ENCODE measurements at regions not wholly inside any gene's neighbourhood (a gene's known extent, or its start where the extent isn't known, plus 50 kb on each side); places are given as distances from the start of the nearest gene placed in this dataset.
A peak's percentile ranks its signal among the peaks of the same experiment; 100 is the strongest.

DNA sequence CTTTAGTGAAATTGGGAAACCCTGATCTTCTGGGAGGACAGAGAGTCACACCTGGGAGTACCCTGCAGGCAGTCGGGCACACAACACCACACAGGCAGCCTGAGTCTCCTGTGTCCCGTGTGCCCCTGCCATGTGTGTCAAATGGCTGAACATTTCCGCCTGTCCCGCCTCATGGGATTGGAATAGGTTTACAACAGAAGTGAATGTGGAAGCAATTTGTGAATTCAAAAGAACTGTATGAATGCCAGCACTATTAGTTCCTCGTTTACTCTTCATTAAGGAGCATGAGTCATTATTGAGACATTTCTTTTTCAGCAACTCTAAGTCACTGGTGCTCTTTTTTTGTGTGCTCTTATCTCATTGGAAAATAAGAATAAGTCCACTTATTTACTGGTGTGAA is 226.5 kb downstream of the PMP22 start:
- DNase-seq, result peak; percentile 23

DNA sequence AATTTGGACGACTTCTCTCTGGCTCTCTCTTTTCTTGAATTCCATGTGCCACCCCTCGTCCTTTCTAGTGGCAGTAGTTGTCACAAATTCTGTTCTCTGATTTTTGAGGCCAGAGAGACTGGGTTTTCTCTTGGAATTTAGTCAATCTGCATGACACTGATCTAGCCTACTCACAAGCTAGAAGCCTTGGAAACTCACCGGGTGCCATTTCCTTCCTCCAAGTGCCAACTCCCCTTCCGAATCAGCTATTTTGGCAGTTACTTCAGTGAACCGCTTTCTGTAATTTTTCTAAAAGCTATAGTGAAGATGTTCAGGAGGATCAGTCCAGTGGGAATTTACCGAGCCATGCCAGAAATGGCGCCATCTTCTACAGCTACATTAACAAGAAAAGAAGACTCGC is 228.9 kb downstream of the PMP22 start:
- DNase-seq, result no peak

DNA sequence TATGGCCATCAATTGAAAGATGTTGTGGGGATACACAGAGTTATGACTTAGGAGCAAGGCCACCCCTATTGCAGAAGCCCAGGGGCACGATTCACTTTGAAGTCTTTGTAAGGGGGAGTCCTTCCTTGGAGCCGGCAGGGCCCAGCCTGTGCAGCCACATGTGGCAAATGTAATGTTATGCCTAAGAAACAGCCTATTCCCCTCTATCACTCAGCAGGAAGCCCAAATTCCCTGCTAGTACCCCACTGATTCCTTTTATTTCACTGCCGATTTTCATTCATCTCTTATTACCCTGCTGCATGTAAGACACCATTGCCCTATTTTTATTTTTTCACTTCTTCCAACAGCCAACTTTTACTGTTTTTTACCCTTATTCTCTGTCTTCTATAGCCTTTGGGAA is 233.2 kb downstream of the PMP22 start:
- DNase-seq, result no peak

DNA sequence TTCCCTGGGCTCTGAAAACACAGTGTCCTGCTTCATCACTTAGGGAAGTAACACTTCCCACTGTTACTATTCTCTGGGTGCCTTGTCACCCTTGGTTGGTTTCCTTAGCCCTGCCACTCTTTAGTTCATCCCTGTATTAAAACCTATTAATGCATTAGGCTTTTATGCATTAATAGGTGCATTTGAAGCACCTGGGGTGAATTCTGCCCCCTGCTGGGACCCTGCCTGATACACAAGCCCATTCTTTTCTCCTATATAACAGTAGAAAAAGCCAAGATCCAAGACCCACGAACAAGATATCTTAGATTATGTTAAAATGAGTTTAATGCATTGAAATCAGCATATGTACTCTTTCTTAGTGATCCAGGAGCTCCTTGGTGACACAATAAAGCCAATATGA is 235.7 kb downstream of the PMP22 start:
- DNase-seq, result no peak

DNA sequence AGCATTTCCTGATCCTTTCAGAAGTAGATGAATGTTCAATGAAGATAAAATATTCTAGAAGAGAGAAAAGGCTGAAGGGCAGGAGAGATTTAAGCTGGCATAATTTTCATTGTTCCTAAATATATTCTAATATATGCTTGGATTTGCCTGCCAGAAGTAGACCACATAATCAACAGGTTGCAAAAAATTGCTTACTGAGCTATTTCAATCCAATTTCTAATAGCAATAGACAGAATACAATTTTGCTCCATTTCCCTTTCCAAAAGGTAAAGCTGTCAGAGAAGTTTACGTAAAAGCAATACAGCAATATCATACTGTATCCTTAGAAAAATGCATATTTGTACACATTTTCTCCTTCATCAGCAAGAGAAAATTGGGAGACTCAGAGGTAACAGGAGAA is 237.3 kb downstream of the PMP22 start:
- DNase-seq, result no peak

DNA sequence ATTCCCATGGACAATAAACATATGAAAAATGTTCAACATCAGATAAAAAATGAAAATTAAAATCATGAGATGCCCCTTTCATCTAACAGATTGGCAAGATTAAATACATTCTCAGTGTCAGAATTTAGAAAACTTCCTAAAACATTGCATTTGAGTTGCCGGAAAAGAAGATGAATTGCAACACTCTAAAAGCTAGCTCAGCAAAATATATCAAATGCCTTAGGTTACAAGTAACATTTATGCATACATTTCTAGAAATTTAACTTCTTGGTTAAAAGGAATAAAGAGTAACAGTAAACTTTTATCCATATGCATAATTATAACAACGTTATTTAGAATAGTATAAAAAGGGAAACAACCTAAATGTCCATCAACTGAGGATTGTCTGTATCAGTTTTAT is 239.0 kb downstream of the PMP22 start:
- DNase-seq, result no peak

DNA sequence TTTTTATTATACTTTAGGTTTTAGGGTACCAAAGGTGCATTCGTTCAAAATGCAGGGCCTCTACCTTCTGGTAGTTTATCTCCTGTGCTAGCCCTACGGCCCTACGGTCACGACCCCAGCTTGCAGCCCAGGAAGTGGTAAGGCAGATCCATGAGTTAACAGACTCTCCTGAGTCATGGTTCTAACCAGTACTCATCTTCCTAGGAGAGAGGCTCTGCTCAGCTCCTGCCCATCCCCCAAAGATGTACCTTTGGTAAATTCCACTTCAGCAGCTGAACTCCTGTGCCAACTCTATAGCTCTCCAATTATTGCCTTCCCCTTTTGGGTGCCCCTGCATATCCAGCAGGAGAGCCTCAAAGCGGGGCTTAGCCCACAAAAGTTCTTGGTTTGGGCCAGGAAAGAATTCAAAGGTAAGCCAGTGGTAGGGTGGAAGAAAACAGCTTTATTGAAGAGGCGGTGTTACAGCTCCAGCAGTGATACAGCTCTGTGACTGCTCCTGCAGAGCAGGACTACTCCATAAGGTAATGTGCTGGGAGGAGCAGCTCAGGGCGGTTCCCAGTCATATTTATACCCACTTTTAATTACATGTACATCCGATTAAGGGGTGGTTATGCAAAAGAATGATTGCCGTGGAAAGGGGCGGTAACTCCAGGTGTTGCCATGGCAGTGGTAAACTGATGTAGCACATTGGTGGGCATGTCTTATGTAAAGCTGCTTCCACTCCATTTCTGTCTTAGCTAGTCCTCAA is 241.4 kb downstream of the PMP22 start:
- no peak for DNase-seq

DNA sequence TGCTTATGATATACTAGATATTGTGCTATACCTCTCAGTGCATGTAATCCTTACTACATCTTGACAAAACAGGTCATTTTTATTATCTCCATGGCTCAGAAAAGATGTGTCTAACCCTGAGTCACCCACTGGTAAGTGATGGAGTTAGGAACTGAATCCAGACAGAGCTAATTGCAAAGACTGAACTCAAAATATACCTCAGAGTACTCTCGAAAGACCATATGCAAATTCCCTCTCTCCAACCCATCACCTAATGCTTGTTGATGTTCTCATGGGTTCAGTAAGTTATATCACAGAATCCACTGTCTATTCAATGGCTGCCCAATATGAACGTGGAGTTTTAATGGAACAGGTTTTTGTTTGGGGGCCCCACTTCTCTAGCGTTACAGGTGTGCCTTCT is 246.0 kb downstream of the PMP22 start:
- no peak for DNase-seq

DNA sequence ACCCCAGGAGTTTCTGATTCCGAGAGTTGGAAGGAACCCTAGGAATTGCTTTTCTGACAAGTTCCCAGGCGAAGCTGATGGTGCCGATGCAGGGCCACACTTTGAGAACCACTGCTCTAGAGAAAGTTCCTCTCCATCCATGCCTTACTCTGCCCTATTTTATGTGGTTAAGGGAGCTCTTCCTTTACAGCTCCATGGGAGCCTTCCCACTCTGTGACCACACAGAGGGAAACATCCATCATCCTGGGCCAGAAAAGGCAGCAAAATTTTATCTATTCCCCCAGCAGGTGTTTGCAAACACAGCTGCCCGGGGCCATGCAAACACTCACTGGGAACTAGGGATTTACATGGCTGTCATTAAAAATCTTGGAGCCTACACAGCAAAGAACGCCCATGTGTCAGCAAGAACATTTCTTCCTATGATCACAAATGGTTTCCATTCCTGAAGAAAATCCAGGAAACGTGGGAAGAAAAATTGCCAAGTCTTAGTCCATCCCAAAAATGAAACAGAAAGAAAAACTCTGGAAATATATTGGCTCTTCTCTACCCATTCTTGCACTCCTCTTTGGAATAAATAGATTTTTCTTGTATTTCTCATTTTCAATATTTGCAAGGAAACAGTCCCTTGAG is 252.7 kb downstream of the PMP22 start:
- DNase-seq, result peak; percentile 80

DNA sequence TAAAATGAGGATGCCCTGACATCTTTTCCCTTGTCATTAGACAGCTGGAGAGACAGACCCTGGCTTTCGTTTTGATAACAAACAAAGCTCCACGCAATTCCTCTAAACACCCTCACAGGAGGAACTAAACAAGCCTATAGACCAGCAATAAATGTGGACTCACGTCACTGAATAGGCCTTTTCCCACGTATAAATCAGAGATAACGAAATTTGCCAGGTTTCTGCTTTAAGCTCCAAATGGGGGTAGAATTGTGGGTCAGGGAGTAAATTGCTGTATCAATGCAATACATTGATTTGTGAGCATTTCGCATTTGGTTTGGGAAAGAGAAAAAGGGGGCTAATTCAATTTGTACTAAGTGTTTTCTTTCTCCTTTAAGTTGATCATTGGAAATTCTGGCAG is 256.0 kb downstream of the PMP22 start:
- no peak for DNase-seq

DNA sequence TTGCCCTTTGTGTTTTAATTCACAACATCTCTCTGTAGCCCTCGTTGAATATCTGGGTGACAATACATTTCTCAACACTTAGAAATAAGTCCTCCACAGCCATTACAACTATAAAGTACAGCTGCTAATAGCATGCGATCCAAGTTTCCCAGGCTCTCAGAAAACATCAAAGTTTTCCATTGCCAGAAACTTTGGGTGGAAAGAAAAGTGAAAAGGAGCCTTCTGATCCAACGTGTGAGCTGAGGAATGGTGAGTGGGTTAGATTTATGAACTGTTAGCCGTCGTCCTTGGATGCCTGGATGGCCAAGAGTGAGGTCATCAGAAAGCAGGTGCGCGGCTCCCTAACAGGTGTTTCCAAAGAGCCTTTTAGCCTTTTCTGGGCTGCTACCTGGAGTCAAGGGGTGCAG is 258.0 kb downstream of the PMP22 start:
- DNase-seq, result no peak

DNA sequence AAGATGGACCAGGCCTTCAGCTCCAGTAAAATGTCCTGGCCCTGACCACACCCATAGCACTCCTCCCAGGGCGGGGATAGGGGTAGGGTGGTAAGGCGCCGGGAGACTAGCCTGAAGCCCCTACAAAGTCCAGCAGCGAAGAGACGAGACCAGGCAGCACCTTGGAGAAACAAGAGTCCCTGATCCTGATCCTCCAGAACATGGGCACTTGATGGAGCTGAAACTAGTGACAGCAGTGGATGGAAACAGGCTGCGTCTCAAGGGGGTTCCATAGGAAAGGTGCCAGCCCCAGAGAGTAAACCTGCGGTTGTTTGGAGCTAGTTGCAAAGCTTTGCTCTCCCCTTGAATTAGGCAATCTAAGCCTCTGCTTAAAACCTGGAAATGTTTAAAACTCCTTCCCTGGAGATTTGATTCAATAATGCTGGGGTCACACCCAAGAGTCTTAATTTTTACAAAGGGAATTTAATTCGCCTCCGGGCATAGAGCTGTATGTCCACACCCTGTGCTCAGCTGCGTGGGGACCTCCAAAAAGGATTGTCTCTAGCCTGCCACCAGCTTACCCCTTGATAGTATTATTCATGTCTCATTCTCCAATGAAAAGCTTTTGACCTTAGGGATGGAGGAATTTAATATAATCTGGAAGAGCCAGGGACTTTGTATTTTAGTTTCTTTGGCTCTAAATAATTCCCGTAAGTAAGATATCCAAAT is 258.6 kb downstream of the PMP22 start:
- DNase-seq, result no peak

DNA sequence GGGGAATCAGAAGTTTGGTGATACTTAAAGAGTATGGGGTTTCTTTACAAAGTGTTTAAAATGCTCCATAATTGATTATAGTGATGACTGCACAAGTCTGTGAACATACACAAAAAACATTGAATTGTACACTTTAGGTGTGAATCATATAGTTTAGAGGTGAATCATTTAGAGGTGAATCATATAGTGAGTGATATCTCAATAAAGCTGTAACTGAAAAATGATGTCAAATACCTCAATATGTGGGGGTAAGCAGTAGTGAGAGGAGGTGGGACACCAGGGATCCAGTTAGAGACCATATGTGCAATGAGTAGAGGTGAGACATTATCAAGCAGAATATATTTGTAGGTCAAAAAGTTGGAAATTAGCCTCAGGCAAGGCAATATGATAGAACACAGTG is 264.5 kb downstream of the PMP22 start:
- DNase-seq, result no peak

DNA sequence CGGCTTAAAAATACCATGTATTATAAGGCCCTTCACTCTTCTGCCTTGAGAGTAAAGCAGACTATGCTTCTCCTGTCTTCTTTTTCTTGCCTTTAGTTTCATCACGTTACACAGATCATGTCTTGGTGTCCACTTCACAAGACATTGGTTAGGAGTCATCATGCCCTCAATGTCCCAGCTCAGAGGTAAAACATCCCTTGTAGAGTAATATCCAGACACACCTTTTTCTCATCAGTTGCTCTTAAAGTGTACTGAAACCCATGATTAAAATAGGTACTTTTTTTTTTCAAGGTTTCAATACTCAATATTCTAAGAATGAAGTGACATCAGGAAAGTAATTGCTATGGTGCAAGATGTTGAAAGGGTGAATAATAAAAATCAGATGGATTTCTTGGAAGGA is 267.8 kb downstream of the PMP22 start:
- no peak for DNase-seq

DNA sequence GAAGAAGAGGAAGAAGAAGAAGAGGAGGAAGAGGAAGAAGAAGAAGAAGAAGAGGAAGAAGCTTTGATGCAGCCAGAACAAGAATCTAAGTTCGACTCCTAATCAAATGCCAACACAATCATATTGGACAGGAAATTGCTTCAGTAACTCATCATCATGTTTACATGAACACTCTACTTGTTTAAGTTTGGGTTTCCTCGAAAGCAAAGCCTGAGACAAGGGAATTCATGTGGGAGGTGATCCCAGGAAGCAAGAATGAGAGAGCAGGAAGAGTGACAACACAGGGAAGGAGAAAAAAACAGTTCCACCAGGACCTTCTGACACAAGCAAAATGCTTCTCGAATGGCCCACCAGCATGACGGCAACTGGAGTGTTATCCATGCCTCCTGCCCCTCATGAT is 279.0 kb downstream of the PMP22 start:
- no peak for DNase-seq

DNA sequence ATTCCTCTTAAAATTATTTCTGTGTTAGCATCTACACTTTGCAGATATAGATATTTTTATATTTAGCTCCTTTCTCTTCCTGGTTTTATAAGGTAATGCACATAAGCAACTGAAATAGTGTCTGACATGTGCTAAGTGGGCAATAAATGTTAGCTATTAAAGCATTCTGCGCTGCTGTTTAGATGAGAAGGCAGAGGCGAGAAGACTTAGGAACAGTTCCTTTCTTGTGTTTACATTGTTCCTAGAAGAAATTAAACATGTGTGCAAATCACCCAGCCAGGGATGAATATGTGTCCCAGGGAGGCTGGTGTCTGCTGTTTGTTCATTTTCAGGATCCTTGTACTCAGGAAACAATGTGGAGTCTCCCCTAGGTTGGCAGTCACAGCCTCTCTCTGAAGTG is 292.3 kb downstream of the PMP22 start:
- DNase-seq, result no peak

DNA sequence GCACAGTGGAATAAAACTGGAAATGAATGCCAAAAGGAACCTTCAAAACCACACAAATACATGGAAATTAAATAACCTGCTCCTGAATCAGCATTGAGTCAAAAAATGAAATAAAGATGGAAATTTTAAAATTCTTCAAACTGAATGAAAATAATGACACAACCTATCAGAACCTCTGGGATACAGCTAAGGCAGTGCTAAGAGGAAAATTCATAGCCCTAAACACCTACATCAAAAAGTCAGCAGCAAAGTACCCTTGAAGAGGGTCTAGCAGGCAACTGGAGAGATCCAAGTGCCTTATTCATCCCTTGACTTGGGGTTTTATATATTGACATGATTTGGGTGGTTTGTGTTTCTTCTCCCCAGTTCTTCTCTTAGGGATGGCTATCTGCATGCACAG is 294.1 kb downstream of the PMP22 start:
- DNase-seq, result no peak

DNA sequence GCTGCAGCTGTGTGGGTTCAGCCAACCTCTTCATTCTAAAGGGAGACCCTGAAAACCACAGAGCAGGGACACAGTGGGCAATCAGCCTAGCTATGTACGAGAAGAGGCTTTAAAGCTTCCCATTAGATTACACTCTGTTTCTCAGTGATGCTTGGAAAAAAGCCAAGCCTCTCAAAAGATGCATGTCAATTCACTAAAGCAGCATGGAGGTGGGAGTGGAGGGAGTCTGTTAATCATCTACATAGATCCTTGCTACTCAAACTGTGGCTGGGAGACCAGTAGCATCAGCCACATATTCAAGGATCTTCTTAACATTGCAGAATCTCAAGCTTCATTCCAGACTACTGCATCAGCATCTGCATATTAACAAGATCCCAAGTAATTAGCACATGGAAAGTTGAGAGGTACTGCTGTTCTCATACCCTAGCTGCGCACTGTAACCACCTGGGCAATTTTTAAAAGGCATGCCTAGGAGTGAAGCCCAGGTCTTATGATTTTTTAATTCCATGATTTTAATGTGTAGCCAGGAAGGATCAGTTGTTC is 305.9 kb downstream of the PMP22 start:
- DNase-seq, result no peak

DNA sequence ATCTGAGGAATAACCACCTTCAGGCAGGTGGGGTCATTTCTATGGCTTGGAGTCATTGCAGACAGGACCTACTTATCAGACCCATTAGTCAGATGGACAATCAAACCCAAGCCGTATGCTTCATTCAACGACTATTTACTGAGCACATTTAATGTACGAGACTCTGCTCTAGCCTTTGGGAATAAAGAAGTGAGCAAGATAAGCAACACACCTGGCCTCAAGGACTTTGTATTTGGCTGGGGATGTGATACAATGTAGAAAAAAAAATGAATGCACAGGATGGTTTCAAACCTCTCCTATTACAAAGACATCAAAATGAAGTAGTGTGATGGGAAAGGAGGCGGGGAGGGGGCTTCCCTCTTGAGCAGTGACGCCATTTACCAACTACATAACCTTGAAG is 311.7 kb downstream of the PMP22 start:
- DNase-seq, result no peak

DNA sequence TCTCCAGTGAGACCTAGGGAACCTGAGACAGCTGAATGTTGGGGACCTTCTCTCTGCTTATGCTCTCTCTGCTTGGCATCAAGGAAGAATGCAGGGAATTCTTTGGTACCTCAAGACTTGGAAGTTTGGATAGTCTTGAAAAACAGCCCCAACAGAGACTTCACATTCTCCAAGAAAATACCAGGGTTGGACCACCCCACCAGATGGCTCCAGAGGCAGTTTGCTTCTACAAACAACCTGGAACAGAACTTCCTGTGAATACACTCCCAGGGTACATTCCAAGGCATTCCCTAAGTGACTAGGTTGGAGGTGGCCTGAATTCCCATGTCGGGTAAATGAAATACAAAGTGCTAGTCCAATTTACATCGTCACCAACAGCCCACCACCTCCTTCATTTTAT is 314.4 kb downstream of the PMP22 start:
- DNase-seq, result no peak

DNA sequence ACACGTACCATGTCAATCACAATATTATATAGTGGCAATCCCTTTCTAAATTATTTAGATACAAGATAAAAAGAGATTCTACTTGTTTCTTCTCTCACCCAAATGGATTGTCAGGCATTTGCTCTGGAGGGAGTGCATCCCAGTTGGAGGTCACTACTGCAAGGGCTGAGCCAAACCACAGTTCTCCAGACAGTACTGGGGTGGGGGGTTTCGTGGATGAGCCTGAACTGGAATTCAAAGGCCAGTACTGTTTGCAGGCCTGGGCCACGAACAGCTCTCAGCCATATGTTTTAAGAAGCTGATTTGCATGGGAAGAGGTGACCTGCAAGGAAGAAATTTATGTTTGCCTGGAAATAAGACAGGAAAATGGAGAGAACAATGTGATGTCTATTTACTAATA is 314.9 kb downstream of the PMP22 start:
- no peak for DNase-seq

DNA sequence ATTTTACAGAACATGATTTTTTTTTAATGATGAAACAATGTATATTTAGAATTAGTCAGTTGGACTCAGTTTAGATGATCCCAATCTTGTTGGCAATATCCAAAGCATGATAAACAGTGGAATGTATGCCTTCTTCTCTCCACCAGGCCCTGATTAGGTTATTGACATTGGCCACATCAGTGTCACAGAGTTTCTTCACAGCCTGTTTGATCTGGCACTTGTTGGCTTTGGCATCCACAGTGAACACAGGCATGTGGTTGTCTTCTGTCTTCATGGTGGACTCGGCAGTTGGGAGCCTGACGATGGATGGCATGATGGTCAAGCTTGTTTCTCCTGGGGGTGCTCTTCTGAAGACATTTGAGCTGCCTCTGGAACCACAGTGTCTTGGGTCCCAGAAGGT is 317.5 kb downstream of the PMP22 start:
- no peak for DNase-seq

DNA sequence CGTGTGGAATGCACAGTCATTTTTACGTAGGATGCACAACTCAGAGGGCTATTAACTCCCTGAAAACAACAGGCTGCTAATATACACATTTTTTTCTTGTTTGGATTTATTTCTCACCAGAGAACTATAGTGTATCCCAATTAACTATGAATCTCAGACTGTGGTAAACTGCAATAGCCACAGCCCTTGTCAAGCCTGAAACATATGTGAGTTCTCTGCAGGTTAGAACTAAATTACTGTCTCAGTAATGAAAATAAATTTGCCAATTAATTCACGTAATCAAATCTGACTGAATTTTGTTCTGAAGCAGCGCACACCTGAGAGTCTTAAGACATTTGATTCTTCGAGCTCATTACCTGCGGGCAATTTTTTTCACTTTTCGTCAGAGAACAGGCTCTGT is 318.6 kb downstream of the PMP22 start:
- no peak for DNase-seq

DNA sequence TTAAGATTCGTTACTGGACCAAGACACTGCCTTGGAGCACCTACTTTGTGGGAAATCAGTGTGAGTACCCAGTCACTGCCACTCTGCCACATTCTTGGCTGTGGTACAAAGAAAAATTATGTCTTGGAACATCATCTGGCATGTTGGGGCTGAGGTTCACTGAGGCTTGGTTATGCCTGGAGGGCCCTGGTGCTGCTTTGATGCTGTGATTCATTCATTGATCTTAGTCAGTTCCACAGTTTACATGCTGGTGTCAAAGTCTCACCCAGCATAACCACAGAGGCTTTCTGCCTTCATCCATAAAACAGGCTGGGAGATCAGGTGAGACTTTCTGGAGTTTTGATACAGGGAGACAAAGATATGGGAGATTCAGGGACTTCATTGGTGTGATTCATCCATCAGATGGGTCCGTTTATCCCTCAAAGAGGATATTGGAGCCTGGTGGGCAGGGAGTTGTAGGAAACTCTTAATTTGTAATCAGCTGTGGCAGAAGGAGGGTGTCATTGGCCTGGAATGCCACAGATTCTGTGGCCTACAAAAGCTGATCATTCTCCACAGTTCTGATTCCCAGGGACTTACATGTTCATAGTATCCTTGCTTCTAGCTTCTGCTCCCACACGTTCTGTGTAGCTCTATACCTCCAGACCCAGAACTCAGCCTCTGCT is 322.5 kb downstream of the PMP22 start:
- DNase-seq, result no peak

Measured in NCI-H69 (cell line).